Karpas-422 (cell line): ENCODE measurements at regions not wholly inside any gene's neighbourhood (a gene's known extent, or its start where the extent isn't known, plus 50 kb on each side); places are given as distances from the start of the nearest gene placed in this dataset.
A peak's percentile ranks its signal among the peaks of the same experiment; 100 is the strongest.

Source experiments
- DNase-seq: peaks from one replicate; pipeline ENCODE4 v3.0.0-alpha.2; 2015
- H2AFZ ChIP-seq: fragments of 200-600 bp; sonication (generic); 2 replicates; pipeline ENCODE4 v1.6.1; 2014; ENCODE audit warnings: antibody characterized with exemption, low read length, mixed read lengths
- H3K27ac ChIP-seq: fragments of 200-600 bp; sonication (generic); 2 replicates; pipeline ENCODE4 v1.5.1; 2014; ENCODE audit warnings: mild to moderate bottlenecking, low read length, moderate library complexity
- H3K27me3 ChIP-seq: fragments of 200-600 bp; sonication (generic); 2 replicates; pipeline ENCODE4 v1.6.1; 2014; ENCODE audit warnings: low read length, mixed read lengths
- H3K36me3 ChIP-seq: fragments of 200-600 bp; sonication (generic); 2 replicates; pipeline ENCODE4 v1.6.1; 2014; ENCODE audit warnings: low read length, mixed read lengths; ENCODE audit not compliant: insufficient read depth
- H3K4me1 ChIP-seq: fragments of 200-600 bp; sonication (generic); 2 replicates; pipeline ENCODE4 v1.6.1; 2014; ENCODE audit warnings: mild to moderate bottlenecking, low read length, mixed read lengths
- H3K4me2 ChIP-seq: fragments of 200-600 bp; sonication (generic); 2 replicates; pipeline ENCODE4 v1.6.1; 2014; ENCODE audit warnings: low read length, low read depth, mild to moderate bottlenecking; ENCODE audit not compliant: poor library complexity, severe bottlenecking
- H3K4me3 ChIP-seq: fragments of 200-600 bp; sonication (generic); 2 replicates; pipeline ENCODE4 v1.5.1; 2014; ENCODE audit warnings: mild to moderate bottlenecking, antibody characterized with exemption, low read length, mixed read lengths
- H3K79me2 ChIP-seq: fragments of 200-600 bp; sonication (generic); 2 replicates; pipeline ENCODE4 v1.6.1; 2014; ENCODE audit warnings: mild to moderate bottlenecking, low read length, mixed read lengths
- H3K9ac ChIP-seq: fragments of 200-600 bp; sonication (generic); 2 replicates; pipeline ENCODE4 v1.6.0; 2014; ENCODE audit warnings: low read length
- H3K9me2 ChIP-seq: fragments of 200-600 bp; sonication (generic), shearing (Covaris generic); replicated peaks from 2 replicates; pipeline ENCODE4 v1.6.0; 2014; ENCODE audit warnings: mild to moderate bottlenecking, low read length, moderate library complexity; ENCODE audit not compliant: insufficient read depth
- H3K9me3 ChIP-seq: fragments of 300-700, 200-600 bp; sonication (generic); 2 replicates; pipeline ENCODE4 v1.6.1; 2014; ENCODE audit warnings: low read length, mixed read lengths
- H4K20me1 ChIP-seq: fragments of 200-600 bp; sonication (generic); 2 replicates; pipeline ENCODE4 v1.6.1; 2014; ENCODE audit warnings: mild to moderate bottlenecking, antibody characterized with exemption, low read length, low read depth; ENCODE audit not compliant: insufficient read depth

DNA sequence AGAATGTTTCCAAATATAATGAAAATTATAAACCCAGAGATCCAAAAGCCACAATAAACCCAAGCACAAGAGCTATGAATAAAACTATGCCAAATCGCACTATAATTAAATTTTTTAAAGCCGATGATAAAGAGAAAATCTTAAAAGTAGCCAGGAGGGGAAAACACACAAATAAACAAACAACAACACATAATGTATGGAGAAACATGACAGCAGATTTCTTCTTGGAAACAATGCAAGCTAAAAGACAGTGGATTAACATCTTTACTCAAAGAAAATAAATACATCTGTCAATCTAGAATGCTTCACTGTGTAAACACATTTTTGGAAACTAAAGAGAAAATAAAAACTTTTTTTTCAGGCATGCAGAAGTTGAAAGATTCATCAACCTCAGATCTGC, 53.0 kb upstream of the SMOX start:
- H3K4me1 ChIP-seq, result 0 out of 2 replicates have a peak, but pooled peaks cover 3% of the 10 kb centered on the region
- no peaks in the 10 kb centered on the region for H3K79me2 ChIP-seq
- no peak overlapping the region for H3K4me3 ChIP-seq
- H3K36me3 ChIP-seq, result no peaks in the 10 kb centered on the region
- no peaks in the 10 kb centered on the region for H3K27me3 ChIP-seq
- no peak for DNase-seq
- no peak overlapping the region for H3K4me2 ChIP-seq
- no peak overlapping the region for H2AFZ ChIP-seq
- no peak overlapping the region for H3K9ac ChIP-seq
- H3K9me2 ChIP-seq, result no peaks in the 10 kb centered on the region
- H3K9me3 ChIP-seq, result no peaks in the 10 kb centered on the region
- no peak overlapping the region for H3K27ac ChIP-seq
- H4K20me1 ChIP-seq, result no peaks in the 10 kb centered on the region

- Histone ChIP-seq H3K9me3 (no peaks in the 10 kb centered on the region), H3K4me3 (no peak overlapping the region), H3K4me1 (0 out of 2 replicates have a peak, but pooled peaks cover 3% of the 10 kb centered on the region), H3K27ac (no peak overlapping the region), H4K20me1 (no peaks in the 10 kb centered on the region), H3K36me3 (no peaks in the 10 kb centered on the region), H2AFZ (no peak overlapping the region), H3K27me3 (no peaks in the 10 kb centered on the region), H3K79me2 (no peaks in the 10 kb centered on the region), H3K9me2 (no peaks in the 10 kb centered on the region), H3K4me2 (no peak overlapping the region), H3K9ac (no peak overlapping the region)
- peak; percentile 76 for DNase-seq
These were observed 56.8 kb upstream of the SMOX start for GRCh38 chr20:4091490-4092479.

DNA sequence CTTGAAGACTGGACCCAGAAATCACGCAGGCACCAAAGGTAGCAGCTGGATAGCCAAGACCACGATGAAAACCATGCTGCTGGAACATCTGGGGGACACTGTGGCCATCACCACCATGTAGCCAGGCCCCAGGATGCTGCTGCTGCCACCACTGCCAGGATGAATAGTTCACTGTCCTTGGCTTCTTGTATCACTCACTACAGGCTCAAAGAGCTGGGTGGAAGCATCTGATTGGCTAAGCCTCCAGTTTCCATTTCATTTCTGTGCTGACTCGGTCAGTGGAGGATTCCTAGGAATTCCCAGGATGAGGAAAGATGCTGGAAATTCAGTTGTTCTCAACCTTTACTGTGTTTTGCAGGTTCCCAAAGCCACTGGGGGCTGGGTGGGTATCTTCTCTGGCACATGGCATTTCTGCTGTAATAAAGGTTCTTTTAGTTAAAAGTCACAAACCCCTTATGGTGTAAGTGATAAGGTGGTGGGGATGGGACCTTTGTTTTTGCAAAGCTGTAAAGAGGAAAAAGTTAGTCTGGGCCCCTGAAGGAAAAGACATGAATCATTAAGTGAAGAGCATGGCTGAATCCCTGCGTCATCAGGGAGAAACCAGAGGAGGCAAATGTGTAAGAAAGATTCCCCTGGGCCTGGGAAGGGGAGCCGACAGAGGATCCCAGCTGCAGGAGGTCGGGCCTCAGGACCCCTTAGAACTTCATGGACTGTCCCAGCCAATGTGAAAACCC, 57.7 kb upstream of the SMOX start:
- H3K9ac ChIP-seq, result no peak overlapping the region

GRCh38 chr20:4089756-4090487, 58.7 kb upstream of the SMOX start:
- Histone ChIP-seq H3K4me3 (no peak overlapping the region), H2AFZ (no peak overlapping the region)

More for the DNA sequence above, 57.7 kb upstream of the SMOX start:
- H3K79me2 ChIP-seq, result no peaks in the 10 kb centered on the region
- H3K27me3 ChIP-seq, result no peaks in the 10 kb centered on the region
- H3K27ac ChIP-seq, result no peak overlapping the region
- H3K4me2 ChIP-seq, result no peak overlapping the region
- H3K9me2 ChIP-seq, result no peaks in the 10 kb centered on the region
- no peak overlapping the region for H3K4me3 ChIP-seq
- H2AFZ ChIP-seq, result no peak overlapping the region
- 0 out of 2 replicates have a peak, but pooled peaks cover 3% of the 10 kb centered on the region for H3K4me1 ChIP-seq
- no peaks in the 10 kb centered on the region for H4K20me1 ChIP-seq
- no peaks in the 10 kb centered on the region for H3K9me3 ChIP-seq
- H3K36me3 ChIP-seq, result no peaks in the 10 kb centered on the region
- DNase-seq, result no peak

GRCh38 chr20:4088766-4089165, 59.9 kb upstream of the SMOX start:
- Histone ChIP-seq H2AFZ (no peak overlapping the region), H3K9me3 (no peaks in the 10 kb centered on the region), H3K79me2 (no peaks in the 10 kb centered on the region), H3K9me2 (no peaks in the 10 kb centered on the region), H3K27me3 (no peaks in the 10 kb centered on the region), H3K4me2 (no peak overlapping the region), H3K27ac (no peak overlapping the region), H3K4me1 (peaks cover 11% of the 10 kb centered on the region), H3K9ac (no peak overlapping the region), H3K4me3 (no peak overlapping the region), H3K36me3 (no peaks in the 10 kb centered on the region), H4K20me1 (no peaks in the 10 kb centered on the region)
- no peak for DNase-seq

More at GRCh38 chr20:4089756-4090487, 58.7 kb upstream of the SMOX start:
- Histone ChIP-seq H3K9ac (no peak overlapping the region), H3K4me2 (no peak overlapping the region), H4K20me1 (no peaks in the 10 kb centered on the region), H3K27me3 (no peaks in the 10 kb centered on the region), H3K27ac (no peak overlapping the region), H3K9me3 (no peaks in the 10 kb centered on the region), H3K36me3 (no peaks in the 10 kb centered on the region), H3K79me2 (no peaks in the 10 kb centered on the region), H3K9me2 (no peaks in the 10 kb centered on the region), H3K4me1 (peaks cover 10% of the 10 kb centered on the region)
- no peak for DNase-seq

- peaks cover 11% of the 10 kb centered on the region for H3K4me1 ChIP-seq
- no peak for DNase-seq
These were observed 60.7 kb upstream of the SMOX start for GRCh38 chr20:4087923-4088322.

DNA sequence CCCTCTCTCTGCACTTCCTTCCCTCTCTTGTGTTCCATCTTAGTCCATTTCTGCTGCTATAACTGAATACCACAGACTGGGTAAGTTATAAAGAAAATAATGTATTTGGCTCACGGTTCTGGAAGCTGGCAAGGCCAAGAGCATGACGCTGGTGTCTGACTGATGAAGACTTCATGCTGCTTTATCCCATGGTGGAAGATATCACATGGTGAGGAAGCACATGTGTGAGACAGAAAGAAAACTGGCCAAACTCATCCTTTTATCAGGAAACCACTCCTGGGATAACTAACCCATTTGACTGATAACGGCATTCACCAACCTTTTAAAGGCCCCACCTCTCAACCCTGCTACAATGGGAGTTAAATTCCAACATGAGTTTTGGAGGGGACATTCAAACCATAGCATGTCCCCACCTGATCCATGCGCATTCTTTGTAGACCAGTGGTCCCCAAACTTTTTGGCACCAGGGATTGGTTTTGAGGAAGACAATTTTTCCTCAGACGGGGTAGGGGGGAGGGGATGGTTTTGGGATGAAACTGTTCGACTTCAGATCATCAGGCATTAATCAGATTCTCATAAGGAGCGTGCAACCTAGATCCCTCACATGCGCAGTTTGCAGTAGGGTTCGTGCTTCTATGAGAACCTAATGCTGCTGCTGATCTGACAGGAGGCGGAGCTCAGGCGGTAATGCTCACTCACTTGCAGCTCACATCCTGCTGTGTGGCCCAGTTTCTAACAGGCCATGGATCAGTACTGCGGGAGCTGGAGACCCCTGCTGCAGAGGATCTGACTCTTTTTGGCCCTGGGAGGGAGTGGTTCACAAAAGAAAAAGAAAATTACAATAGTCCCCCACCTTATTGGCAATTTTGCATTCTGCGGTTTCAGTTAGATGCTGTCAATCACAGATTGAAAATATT, 61.6 kb upstream of the SMOX start:
- H3K27me3 ChIP-seq, result no peaks in the 10 kb centered on the region
- H2AFZ ChIP-seq, result no peak overlapping the region
- no peaks in the 10 kb centered on the region for H3K9me2 ChIP-seq
- no peak overlapping the region for H3K9ac ChIP-seq
- H3K36me3 ChIP-seq, result no peaks in the 10 kb centered on the region
- no peaks in the 10 kb centered on the region for H3K9me3 ChIP-seq
- H3K27ac ChIP-seq, result no peak overlapping the region
- no peak overlapping the region for H3K4me2 ChIP-seq
- H3K4me1 ChIP-seq, result peaks cover 17% of the 10 kb centered on the region
- H3K79me2 ChIP-seq, result no peaks in the 10 kb centered on the region
- no peak for DNase-seq
- no peaks in the 10 kb centered on the region for H4K20me1 ChIP-seq
- H3K4me3 ChIP-seq, result no peak overlapping the region

More at GRCh38 chr20:4087923-4088322, 60.7 kb upstream of the SMOX start:
- H3K9ac ChIP-seq, result no peak overlapping the region
- H3K79me2 ChIP-seq, result no peaks in the 10 kb centered on the region
- H3K27me3 ChIP-seq, result no peaks in the 10 kb centered on the region
- H2AFZ ChIP-seq, result no peak overlapping the region
- H3K9me3 ChIP-seq, result no peaks in the 10 kb centered on the region
- no peaks in the 10 kb centered on the region for H4K20me1 ChIP-seq
- no peak overlapping the region for H3K27ac ChIP-seq
- H3K9me2 ChIP-seq, result no peaks in the 10 kb centered on the region
- H3K4me2 ChIP-seq, result no peak overlapping the region
- no peak overlapping the region for H3K4me3 ChIP-seq
- H3K36me3 ChIP-seq, result no peaks in the 10 kb centered on the region
